HL-60 (cell line): ENCODE measurements at regions not wholly inside any gene's neighbourhood (a gene's known extent, or its start where the extent isn't known, plus 50 kb on each side); places are given as distances from the start of the nearest gene placed in this dataset.

ENCODE experiments used
- POLR2AphosphoS5 ChIP-seq: IDR thresholded peaks from 2 replicates; pipeline ENCODE4 v1.6.1; 2012; ENCODE audit warnings: low read depth
- TF ChIP-seq, protein P1 (sequence below): IDR thresholded peaks from one replicate; pipeline ENCODE4 v1.5.1; 2011; ENCODE audit warnings: low read length, control low read depth, inconsistent platforms; ENCODE audit not compliant: insufficient read depth

DNA sequence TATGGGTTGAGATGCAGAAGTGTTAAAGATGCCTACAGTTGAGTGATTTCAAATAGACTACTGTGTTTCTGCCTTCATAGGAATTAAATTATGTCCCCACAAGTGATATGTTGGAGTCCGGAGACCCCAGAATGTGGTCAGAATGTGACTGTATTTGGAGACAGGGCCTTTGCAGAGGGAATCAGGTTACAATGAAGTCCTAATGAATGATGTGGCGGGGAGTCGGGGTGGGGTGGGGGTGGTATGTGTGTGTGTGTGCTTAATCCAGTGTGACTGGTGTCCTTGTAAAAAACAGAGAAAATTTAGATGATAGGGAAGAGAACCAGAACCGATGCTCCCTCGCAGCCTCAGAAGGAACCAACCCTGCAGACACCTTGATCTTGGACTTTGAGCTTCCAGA is 448.2 kb downstream of the QKI start:
- TF ChIP-seq, protein P1, sequence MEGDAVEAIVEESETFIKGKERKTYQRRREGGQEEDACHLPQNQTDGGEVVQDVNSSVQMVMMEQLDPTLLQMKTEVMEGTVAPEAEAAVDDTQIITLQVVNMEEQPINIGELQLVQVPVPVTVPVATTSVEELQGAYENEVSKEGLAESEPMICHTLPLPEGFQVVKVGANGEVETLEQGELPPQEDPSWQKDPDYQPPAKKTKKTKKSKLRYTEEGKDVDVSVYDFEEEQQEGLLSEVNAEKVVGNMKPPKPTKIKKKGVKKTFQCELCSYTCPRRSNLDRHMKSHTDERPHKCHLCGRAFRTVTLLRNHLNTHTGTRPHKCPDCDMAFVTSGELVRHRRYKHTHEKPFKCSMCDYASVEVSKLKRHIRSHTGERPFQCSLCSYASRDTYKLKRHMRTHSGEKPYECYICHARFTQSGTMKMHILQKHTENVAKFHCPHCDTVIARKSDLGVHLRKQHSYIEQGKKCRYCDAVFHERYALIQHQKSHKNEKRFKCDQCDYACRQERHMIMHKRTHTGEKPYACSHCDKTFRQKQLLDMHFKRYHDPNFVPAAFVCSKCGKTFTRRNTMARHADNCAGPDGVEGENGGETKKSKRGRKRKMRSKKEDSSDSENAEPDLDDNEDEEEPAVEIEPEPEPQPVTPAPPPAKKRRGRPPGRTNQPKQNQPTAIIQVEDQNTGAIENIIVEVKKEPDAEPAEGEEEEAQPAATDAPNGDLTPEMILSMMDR: no peak
- TF ChIP-seq POLR2AphosphoS5: no peak
